Panc1 (cell line): ENCODE measurements at regions not wholly inside any gene's neighbourhood (a gene's known extent, or its start where the extent isn't known, plus 50 kb on each side); places are given as distances from the start of the nearest gene placed in this dataset.

Source experiments
- ATAC-seq: fragments of 200-7000 bp; cut with Tn5 transposase; 2 replicates; pipeline ENCODE4 v1.9.1; 2020; ENCODE audit warnings: mild to moderate bottlenecking, moderate library complexity
- BruUV-seq: library from RNA; stranded (reverse); fragments of 400-500 nt; replicated peaks from 2 replicates; lab custom pipeline; 2021; lab: Mats Ljungman, UMichigan
- CTCF ChIA-PET: fragments of 300-600 bp; sonication (Branson Sonifier 250); formaldehyde crosslinking; loops from one replicate; lab custom pipeline; 2022; ENCODE audit warnings: antibody characterized with exemption; lab: Charles Lee
- POLR2A ChIA-PET: fragments of 300-600 bp; sonication (Branson Sonifier 250); formaldehyde crosslinking; loops from one replicate; lab custom pipeline; 2022; ENCODE audit warnings: antibody characterized with exemption; lab: Charles Lee
- DNase-seq: peaks from one replicate; pipeline ENCODE4 v3.0.0-alpha.2; 2010; ENCODE audit warnings: low read depth, low spot score
- H3K27ac ChIP-seq: 2 replicates; pipeline ENCODE4 v1.5.1; 2011; ENCODE audit warnings: mild to moderate bottlenecking, low read length, inconsistent platforms
- H3K27me3 ChIP-seq: fragments of 200-500 bp; sonication (Bioruptor generic); 2 replicates; pipeline ENCODE4 v1.6.0; 2014; ENCODE audit warnings: low read length, inconsistent platforms; ENCODE audit not compliant: control insufficient read depth, insufficient read depth
- H3K36me3 ChIP-seq: fragments of 200-500 bp; sonication (Bioruptor generic); 2 replicates; pipeline ENCODE4 v1.5.1; 2014; ENCODE audit warnings: inconsistent platforms, mild to moderate bottlenecking, low read length, moderate library complexity; ENCODE audit not compliant: control insufficient read depth, insufficient read depth
- H3K4me1 ChIP-seq: 2 replicates; pipeline ENCODE4 v1.5.1; 2011; ENCODE audit warnings: inconsistent platforms, mild to moderate bottlenecking, low read length, moderate library complexity; ENCODE audit not compliant: control insufficient read depth, insufficient read depth
- H3K4me3 ChIP-seq, 2 experiments: 2 replicates each; pipeline ENCODE4 v1.5.1; 2011 to 2012; ENCODE audit warnings: low read depth in 2 of 2, low read length in 2 of 2, mild to moderate bottlenecking in 2 of 2, inconsistent platforms in 1 of 2, moderate library complexity in 1 of 2
- H3K9me3 ChIP-seq: fragments of 200-500 bp; sonication (Bioruptor generic); 2 replicates; pipeline ENCODE4 v1.5.1; 2014; ENCODE audit warnings: low read depth, mild to moderate bottlenecking, inconsistent platforms, low read length, moderate library complexity; ENCODE audit not compliant: control insufficient read depth, insufficient read depth
- CTCF ChIP-seq: fragments of 450-650 bp; IDR thresholded peaks from 2 replicates; pipeline ENCODE4 v1.5.1; 2017; ENCODE audit warnings: mild to moderate bottlenecking
- POLR2AphosphoS5 ChIP-seq: IDR thresholded peaks from 2 replicates; pipeline ENCODE4 v1.6.1; 2012; ENCODE audit warnings: mild to moderate bottlenecking, low read depth, low read length, moderate library complexity
- REST ChIP-seq, 2 experiments: IDR thresholded peaks; 2 replicates each; pipeline ENCODE4 v1.6.1; 2011 to 2012; ENCODE audit warnings: low read depth in 2 of 2, control low read depth in 1 of 2, low read length in 1 of 2, mild to moderate bottlenecking in 1 of 2, moderate library complexity in 1 of 2; ENCODE audit not compliant: insufficient read depth in 1 of 2
- SIN3A ChIP-seq: IDR thresholded peaks from 2 replicates; pipeline ENCODE4 v1.6.1; 2012; ENCODE audit warnings: low read depth, mild to moderate bottlenecking, low read length, moderate library complexity, borderline replicate concordance; ENCODE audit not compliant: insufficient read depth
- TCF7L2 ChIP-seq: IDR thresholded peaks from 2 replicates; pipeline ENCODE4 v1.6.1; 2011; ENCODE audit warnings: mild to moderate bottlenecking, low read depth, low read length, inconsistent platforms
- in situ Hi-C: cut with HindIII; loops from 2 replicates; pipeline ENCODE4 v1.10.0; 2016; ENCODE audit warnings: low sequenced_read_pairs, low pct_unique_long_range_greater_than_20kb
- intact Hi-C: fragments of 100-400 bp; cut with micrococcal nuclease; formaldehyde crosslinking; loops from one replicate; pipeline ENCODE4 v1.10.0; 2022; ENCODE audit not compliant: unreplicated experiment

GRCh38 chr2:63658176-63658968 lies 69.6 kb downstream of the MDH1 start:
- Histone ChIP-seq H3K9me3 (no peaks in the 10 kb centered on the region), H3K27ac (no peak overlapping the region), H3K4me1 (no peaks in the 10 kb centered on the region), H3K27me3 (0 out of 2 replicates have a peak, but pooled peaks cover 8% of the 10 kb centered on the region), H3K36me3 (no peaks in the 10 kb centered on the region), H3K4me3 (no peak overlapping the region)
- intact Hi-C loops = loop anchor here (2.0 kb wide), 1 partner anchor 32 kb away; no protein-coding TSS in a partner anchor
- POLR2A ChIA-PET = no interaction called here
- TF ChIP-seq POLR2AphosphoS5 = no peak
- TF ChIP-seq REST (IDR thresholded peaks at IDR 0.05; ENCODE audit: insufficient read depth in 1 of 2, low read depth in 2 of 2, low read length in 1 of 2) = no peak
- no peak for TF ChIP-seq SIN3A
- no peak for TF ChIP-seq CTCF
- TF ChIP-seq TCF7L2 = no peak
- in situ Hi-C loops = no loop called here
- no TSS peak for BruUV-seq
- ATAC-seq (no peak), DNase-seq (no peak)
- CTCF ChIA-PET = no interaction called here

GRCh38 chr2:63660060-63660459 lies 71.3 kb downstream of the MDH1 start:
- ATAC-seq (no peak), DNase-seq (no peak)
- H3K4me3 ChIP-seq = no peak overlapping the region
- no peak overlapping the region for H3K27ac ChIP-seq
- intact Hi-C loops = no loop called here
- CTCF ChIA-PET = no interaction called here
- H3K36me3 ChIP-seq = no peaks in the 10 kb centered on the region
- no peaks in the 10 kb centered on the region for H3K9me3 ChIP-seq
- no TSS peak for BruUV-seq
- no peak for TF ChIP-seq REST (IDR thresholded peaks at IDR 0.05; ENCODE audit: insufficient read depth in 1 of 2, low read depth in 2 of 2, low read length in 1 of 2)
- TF ChIP-seq TCF7L2 = no peak
- no peak for TF ChIP-seq SIN3A
- no peak for TF ChIP-seq CTCF
- TF ChIP-seq POLR2AphosphoS5 = no peak
- 0 out of 2 replicates have a peak, but pooled peaks cover 10% of the 10 kb centered on the region for H3K27me3 ChIP-seq
- H3K4me1 ChIP-seq = no peaks in the 10 kb centered on the region
- POLR2A ChIA-PET = interaction anchor here (0.6 kb wide), 1 partner anchor 1121 kb away, joined by 7 read pairs; no protein-coding TSS in a partner anchor
- in situ Hi-C loops = no loop called here
